HepG2 (cell line): ENCODE measurements at regions not wholly inside any gene's neighbourhood (a gene's known extent, or its start where the extent isn't known, plus 50 kb on each side); places are given as distances from the start of the nearest gene placed in this dataset.
A peak's percentile ranks its signal among the peaks of the same experiment; 100 is the strongest.

Experiments
- ATRX ChIP-seq: sonication (generic); formaldehyde crosslinking; IDR thresholded peaks from 2 replicates; pipeline ENCODE4 v1.4.0; 2020; ENCODE audit warnings: missing genetic modification reagents, borderline replicate concordance
- BCL6 ChIP-seq: IDR thresholded peaks from 2 replicates; pipeline ENCODE4 v1.6.1; 2016; ENCODE audit warnings: missing genetic modification reagents, missing compliant biosample characterization
- CBX2 ChIP-seq, 2 experiments: fragments of 200-600 bp in 1 of 2; sonication (generic); formaldehyde crosslinking in 1 of 2; IDR thresholded peaks; 2 replicates each; pipeline versions ENCODE4 v1.7.0 to v1.8.1; 2018 to 2022; ENCODE audit warnings: low read depth in 2 of 2, low read length in 1 of 2, mild to moderate bottlenecking in 1 of 2, missing genetic modification reagents in 1 of 2
- CERS6 ChIP-seq: sonication (generic); formaldehyde crosslinking; IDR thresholded peaks from 2 replicates; pipeline ENCODE4 v1.5.0; 2020; ENCODE audit warnings: missing genetic modification reagents
- FOXJ3 ChIP-seq: sonication (generic); formaldehyde crosslinking; IDR thresholded peaks from 2 replicates; pipeline ENCODE4 v1.4.0; 2020; ENCODE audit warnings: missing genetic modification reagents, mild to moderate bottlenecking, borderline replicate concordance
- IKZF4 ChIP-seq: sonication (generic); formaldehyde crosslinking; IDR thresholded peaks from 2 replicates; pipeline ENCODE4 v1.5.1; 2020; ENCODE audit warnings: borderline replicate concordance, mild to moderate bottlenecking, low read depth, missing genetic modification reagents; ENCODE audit errors: not compliant biosample characterization
- ISL2 ChIP-seq: sonication (generic); formaldehyde crosslinking; IDR thresholded peaks from 2 replicates; pipeline ENCODE4 v1.5.0; 2020; ENCODE audit warnings: missing genetic modification reagents
- KDM5A ChIP-seq: fragments of 200-600 bp; sonication (generic); IDR thresholded peaks from 2 replicates; pipeline ENCODE4 v1.7.0; 2018; ENCODE audit warnings: antibody characterized with exemption, mild to moderate bottlenecking, low read length, borderline replicate concordance
- NR1H2 ChIP-seq: sonication (generic); formaldehyde crosslinking; IDR thresholded peaks from 2 replicates; pipeline ENCODE4 v1.8.1; 2022; ENCODE audit warnings: low read depth, missing genetic modification reagents, borderline replicate concordance
- TMF1 ChIP-seq: sonication (generic); formaldehyde crosslinking; IDR thresholded peaks from 2 replicates; pipeline ENCODE4 v1.8.1; 2022; ENCODE audit warnings: low read depth, missing genetic modification reagents
- U2AF1 ChIP-seq: fragments of 200-400 bp; formaldehyde crosslinking; optimal IDR thresholded peaks from 2 replicates; pipeline ENCODE3; 2017; ENCODE audit warnings: mild to moderate bottlenecking, low read depth, low read length
- ZNF547 ChIP-seq: sonication (generic); formaldehyde crosslinking; IDR thresholded peaks from 2 replicates; pipeline ENCODE4 v1.5.1; 2020; ENCODE audit warnings: mild to moderate bottlenecking, missing genetic modification reagents
- TF ChIP-seq, protein P1 (sequence below): IDR thresholded peaks from 2 replicates; pipeline ENCODE4 v1.6.1; 2012; ENCODE audit warnings: low read depth, low read length, improper control_type of control experiment
- TF ChIP-seq, protein P2 (sequence below): sonication (generic); formaldehyde crosslinking; IDR thresholded peaks from 2 replicates; pipeline ENCODE4 v1.4.0; 2020; ENCODE audit warnings: missing genetic modification reagents
- TF ChIP-seq, protein P3 (sequence below): sonication (generic); formaldehyde crosslinking; IDR thresholded peaks from 2 replicates; pipeline ENCODE4 v1.4.0; 2020; ENCODE audit warnings: missing genetic modification reagents
- TF ChIP-seq, protein P4 (sequence below): sonication (generic); formaldehyde crosslinking; IDR thresholded peaks from 2 replicates; pipeline ENCODE4 v1.4.0; 2020; ENCODE audit warnings: missing genetic modification reagents
- TF ChIP-seq, protein P5 (sequence below): sonication (generic); formaldehyde crosslinking; IDR thresholded peaks from 2 replicates; pipeline ENCODE4 v1.9.0; 2021; ENCODE audit warnings: missing genetic modification reagents, borderline replicate concordance

DNA sequence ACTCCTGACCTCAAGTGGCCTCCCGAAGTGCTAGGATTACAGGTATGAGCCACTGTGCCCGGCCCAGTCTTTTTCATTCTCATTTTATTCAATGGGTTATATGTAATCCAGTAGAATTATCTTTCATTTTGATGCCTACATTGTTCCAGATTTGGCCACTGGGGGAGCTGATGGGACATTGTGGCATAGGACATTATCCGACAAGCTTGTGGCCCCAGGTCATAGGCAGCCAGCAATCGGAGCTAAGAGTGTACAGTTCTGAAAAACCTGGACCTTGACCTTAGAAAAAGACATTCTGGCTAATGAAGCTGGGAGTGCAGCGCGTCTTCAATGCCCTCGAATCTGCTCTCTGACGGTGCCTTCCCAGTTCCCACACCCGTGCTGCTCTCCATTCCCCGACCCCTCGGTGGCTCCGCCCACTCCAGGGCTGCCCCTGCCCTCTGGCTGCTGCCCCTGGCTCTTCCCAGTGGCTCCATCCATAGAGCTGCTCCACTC is 108.7 kb downstream of the TEX29 start (continued):
- TF ChIP-seq NR1H2 (CRISPR knock-in tag) (no peak), ATRX (CRISPR knock-in tag) (no peak), CERS6 (CRISPR knock-in tag) (no peak), CBX2 (IDR thresholded peaks at IDR 0.05; ENCODE audit: low read depth, low read length) (no peak), CBX2 (CRISPR knock-in tag; IDR thresholded peaks at IDR 0.05; ENCODE audit: low read depth) (no peak), KDM5A (no peak), TMF1 (CRISPR knock-in tag) (no peak), ZNF547 (CRISPR knock-in tag) (no peak), ISL2 (CRISPR knock-in tag) (no peak), BCL6 (CRISPR knock-in tag) (no peak), IKZF4 (CRISPR knock-in tag) (no peak), FOXJ3 (CRISPR knock-in tag) (no peak), U2AF1 (no peak)
- TF ChIP-seq, protein P1, sequence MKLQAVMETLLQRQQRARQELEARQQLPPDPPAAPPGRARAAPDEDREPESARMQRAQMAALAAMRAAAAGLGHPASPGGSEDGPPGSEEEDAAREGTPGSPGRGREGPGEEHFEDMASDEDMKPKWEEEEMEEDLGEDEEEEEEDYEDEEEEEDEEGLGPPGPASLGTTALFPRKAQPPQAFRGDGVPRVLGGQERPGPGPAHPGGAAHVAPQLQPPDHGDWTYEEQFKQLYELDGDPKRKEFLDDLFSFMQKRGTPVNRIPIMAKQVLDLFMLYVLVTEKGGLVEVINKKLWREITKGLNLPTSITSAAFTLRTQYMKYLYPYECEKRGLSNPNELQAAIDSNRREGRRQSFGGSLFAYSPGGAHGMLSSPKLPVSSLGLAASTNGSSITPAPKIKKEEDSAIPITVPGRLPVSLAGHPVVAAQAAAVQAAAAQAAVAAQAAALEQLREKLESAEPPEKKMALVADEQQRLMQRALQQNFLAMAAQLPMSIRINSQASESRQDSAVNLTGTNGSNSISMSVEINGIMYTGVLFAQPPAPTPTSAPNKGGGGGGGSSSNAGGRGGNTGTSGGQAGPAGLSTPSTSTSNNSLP, result peak; percentile 43; the same call in 1 of the 2 replicates
- TF ChIP-seq, protein P2, sequence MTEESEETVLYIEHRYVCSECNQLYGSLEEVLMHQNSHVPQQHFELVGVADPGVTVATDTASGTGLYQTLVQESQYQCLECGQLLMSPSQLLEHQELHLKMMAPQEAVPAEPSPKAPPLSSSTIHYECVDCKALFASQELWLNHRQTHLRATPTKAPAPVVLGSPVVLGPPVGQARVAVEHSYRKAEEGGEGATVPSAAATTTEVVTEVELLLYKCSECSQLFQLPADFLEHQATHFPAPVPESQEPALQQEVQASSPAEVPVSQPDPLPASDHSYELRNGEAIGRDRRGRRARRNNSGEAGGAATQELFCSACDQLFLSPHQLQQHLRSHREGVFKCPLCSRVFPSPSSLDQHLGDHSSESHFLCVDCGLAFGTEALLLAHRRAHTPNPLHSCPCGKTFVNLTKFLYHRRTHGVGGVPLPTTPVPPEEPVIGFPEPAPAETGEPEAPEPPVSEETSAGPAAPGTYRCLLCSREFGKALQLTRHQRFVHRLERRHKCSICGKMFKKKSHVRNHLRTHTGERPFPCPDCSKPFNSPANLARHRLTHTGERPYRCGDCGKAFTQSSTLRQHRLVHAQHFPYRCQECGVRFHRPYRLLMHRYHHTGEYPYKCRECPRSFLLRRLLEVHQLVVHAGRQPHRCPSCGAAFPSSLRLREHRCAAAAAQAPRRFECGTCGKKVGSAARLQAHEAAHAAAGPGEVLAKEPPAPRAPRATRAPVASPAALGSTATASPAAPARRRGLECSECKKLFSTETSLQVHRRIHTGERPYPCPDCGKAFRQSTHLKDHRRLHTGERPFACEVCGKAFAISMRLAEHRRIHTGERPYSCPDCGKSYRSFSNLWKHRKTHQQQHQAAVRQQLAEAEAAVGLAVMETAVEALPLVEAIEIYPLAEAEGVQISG (CRISPR knock-in tag), result no peak
- TF ChIP-seq, protein P3, sequence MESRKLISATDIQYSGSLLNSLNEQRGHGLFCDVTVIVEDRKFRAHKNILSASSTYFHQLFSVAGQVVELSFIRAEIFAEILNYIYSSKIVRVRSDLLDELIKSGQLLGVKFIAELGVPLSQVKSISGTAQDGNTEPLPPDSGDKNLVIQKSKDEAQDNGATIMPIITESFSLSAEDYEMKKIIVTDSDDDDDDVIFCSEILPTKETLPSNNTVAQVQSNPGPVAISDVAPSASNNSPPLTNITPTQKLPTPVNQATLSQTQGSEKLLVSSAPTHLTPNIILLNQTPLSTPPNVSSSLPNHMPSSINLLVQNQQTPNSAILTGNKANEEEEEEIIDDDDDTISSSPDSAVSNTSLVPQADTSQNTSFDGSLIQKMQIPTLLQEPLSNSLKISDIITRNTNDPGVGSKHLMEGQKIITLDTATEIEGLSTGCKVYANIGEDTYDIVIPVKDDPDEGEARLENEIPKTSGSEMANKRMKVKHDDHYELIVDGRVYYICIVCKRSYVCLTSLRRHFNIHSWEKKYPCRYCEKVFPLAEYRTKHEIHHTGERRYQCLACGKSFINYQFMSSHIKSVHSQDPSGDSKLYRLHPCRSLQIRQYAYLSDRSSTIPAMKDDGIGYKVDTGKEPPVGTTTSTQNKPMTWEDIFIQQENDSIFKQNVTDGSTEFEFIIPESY (CRISPR knock-in tag), result no peak
- TF ChIP-seq, protein P4, sequence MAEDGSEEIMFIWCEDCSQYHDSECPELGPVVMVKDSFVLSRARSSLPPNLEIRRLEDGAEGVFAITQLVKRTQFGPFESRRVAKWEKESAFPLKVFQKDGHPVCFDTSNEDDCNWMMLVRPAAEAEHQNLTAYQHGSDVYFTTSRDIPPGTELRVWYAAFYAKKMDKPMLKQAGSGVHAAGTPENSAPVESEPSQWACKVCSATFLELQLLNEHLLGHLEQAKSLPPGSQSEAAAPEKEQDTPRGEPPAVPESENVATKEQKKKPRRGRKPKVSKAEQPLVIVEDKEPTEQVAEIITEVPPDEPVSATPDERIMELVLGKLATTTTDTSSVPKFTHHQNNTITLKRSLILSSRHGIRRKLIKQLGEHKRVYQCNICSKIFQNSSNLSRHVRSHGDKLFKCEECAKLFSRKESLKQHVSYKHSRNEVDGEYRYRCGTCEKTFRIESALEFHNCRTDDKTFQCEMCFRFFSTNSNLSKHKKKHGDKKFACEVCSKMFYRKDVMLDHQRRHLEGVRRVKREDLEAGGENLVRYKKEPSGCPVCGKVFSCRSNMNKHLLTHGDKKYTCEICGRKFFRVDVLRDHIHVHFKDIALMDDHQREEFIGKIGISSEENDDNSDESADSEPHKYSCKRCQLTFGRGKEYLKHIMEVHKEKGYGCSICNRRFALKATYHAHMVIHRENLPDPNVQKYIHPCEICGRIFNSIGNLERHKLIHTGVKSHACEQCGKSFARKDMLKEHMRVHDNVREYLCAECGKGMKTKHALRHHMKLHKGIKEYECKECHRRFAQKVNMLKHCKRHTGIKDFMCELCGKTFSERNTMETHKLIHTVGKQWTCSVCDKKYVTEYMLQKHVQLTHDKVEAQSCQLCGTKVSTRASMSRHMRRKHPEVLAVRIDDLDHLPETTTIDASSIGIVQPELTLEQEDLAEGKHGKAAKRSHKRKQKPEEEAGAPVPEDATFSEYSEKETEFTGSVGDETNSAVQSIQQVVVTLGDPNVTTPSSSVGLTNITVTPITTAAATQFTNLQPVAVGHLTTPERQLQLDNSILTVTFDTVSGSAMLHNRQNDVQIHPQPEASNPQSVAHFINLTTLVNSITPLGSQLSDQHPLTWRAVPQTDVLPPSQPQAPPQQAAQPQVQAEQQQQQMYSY (CRISPR knock-in tag), result no peak
- TF ChIP-seq, protein P5, sequence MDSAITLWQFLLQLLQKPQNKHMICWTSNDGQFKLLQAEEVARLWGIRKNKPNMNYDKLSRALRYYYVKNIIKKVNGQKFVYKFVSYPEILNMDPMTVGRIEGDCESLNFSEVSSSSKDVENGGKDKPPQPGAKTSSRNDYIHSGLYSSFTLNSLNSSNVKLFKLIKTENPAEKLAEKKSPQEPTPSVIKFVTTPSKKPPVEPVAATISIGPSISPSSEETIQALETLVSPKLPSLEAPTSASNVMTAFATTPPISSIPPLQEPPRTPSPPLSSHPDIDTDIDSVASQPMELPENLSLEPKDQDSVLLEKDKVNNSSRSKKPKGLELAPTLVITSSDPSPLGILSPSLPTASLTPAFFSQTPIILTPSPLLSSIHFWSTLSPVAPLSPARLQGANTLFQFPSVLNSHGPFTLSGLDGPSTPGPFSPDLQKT (CRISPR knock-in tag), result no peak
